ENCODE measurements at regions not wholly inside any gene's neighbourhood (a gene's known extent, or its start where the extent isn't known, plus 50 kb on each side); places are given as distances from the start of the nearest gene placed in this dataset.

- TF ChIP-seq, protein P1, sequence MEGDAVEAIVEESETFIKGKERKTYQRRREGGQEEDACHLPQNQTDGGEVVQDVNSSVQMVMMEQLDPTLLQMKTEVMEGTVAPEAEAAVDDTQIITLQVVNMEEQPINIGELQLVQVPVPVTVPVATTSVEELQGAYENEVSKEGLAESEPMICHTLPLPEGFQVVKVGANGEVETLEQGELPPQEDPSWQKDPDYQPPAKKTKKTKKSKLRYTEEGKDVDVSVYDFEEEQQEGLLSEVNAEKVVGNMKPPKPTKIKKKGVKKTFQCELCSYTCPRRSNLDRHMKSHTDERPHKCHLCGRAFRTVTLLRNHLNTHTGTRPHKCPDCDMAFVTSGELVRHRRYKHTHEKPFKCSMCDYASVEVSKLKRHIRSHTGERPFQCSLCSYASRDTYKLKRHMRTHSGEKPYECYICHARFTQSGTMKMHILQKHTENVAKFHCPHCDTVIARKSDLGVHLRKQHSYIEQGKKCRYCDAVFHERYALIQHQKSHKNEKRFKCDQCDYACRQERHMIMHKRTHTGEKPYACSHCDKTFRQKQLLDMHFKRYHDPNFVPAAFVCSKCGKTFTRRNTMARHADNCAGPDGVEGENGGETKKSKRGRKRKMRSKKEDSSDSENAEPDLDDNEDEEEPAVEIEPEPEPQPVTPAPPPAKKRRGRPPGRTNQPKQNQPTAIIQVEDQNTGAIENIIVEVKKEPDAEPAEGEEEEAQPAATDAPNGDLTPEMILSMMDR (IDR thresholded peaks at IDR 0.05; ENCODE audit: insufficient read depth, low read depth, low read length, missing control alignments): no peak
- no peak overlapping the region for H3K4me3 ChIP-seq (ENCODE audit: low read depth, low read length)
- DNase-seq (ENCODE audit: low read depth): no peak
These were observed 404.0 kb upstream of the ATP2B1 start for GRCh38 chr12:90112666-90113065.

DNA sequence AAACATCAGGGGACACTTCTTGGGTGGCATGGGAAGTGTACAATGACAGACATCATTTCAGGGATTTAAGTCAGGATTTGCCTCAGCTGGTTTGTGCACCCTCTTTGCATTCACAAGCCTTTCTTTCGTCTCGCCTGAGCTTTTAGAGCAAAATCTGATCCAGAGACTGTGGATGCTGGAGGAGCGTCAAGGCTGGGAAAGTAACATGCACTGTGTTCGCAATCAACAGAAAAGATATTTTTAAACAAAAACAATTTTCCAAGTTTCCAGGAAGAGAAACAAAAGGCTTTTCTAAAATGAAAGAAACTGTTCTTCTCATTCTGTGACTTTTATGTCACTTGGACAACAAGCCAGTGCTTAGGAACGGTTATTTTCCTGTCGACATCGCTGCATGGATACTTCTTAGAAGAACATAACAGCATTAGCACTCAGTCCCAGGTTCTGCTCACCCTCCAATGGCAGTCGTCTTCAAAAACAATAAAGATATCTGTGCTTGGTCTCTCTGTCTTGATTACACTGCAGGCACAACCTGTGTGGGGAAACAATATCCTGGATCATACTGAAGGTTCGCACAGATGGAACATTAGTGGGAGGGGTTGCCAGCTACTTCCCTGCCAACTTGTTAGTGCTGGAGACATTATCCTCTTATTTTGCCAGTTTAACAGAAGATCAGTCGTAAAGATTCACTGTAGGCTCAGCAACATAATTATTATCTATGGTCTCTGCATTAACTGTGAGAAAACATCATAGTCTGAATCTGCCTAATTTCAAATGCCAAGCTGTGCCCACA lies 403.3 kb upstream of the ATP2B1 start:
- TF ChIP-seq, protein P1 (IDR thresholded peaks at IDR 0.05; ENCODE audit: insufficient read depth, low read depth, low read length, missing control alignments): no peak
- no peak overlapping the region for H3K4me3 ChIP-seq (ENCODE audit: low read depth, low read length)
- DNase-seq (ENCODE audit: low read depth): no peak

- TF ChIP-seq, protein P1 (IDR thresholded peaks at IDR 0.05; ENCODE audit: insufficient read depth, low read depth, low read length, missing control alignments): no peak
- H3K4me3 ChIP-seq (ENCODE audit: low read depth, low read length): no peak overlapping the region
- DNase-seq (ENCODE audit: low read depth): no peak
These were observed 397.9 kb upstream of the ATP2B1 start for GRCh38 chr12:90106568-90106967.

- H3K4me3 ChIP-seq (ENCODE audit: low read depth, low read length): no peak overlapping the region
- peak; percentile 52 for DNase-seq (ENCODE audit: low read depth)
- TF ChIP-seq, protein P1 (IDR thresholded peaks at IDR 0.05; ENCODE audit: insufficient read depth, low read depth, low read length, missing control alignments): peak; percentile 54
These were observed 394.5 kb upstream of the ATP2B1 start for GRCh38 chr12:90102957-90103652.

- no peak overlapping the region for H3K4me3 ChIP-seq (ENCODE audit: low read depth, low read length)
- TF ChIP-seq, protein P1 (IDR thresholded peaks at IDR 0.05; ENCODE audit: insufficient read depth, low read depth, low read length, missing control alignments): no peak
- DNase-seq (ENCODE audit: low read depth): no peak
These were observed 391.9 kb upstream of the ATP2B1 start for GRCh38 chr12:90100579-90100978.

DNA sequence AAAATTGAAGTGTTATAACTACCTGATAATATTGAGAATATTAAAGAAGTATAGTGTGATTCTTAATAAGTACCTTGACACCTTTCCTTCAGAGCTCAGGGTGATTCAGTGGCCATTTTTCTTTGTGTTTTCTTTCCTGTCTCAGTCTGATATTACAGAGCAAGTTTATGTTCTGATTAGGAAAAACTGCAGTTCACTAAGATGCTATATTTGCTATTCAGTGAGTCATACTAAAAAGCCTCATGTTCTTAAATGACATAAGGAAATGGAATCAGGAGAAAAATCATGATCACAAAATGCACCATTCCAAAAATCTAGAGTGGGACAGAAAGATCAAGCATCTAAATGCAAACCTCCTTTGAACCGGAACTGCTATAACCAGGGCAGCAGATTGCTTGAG lies 390.6 kb upstream of the ATP2B1 start:
- DNase-seq (ENCODE audit: low read depth): no peak
- TF ChIP-seq, protein P1 (IDR thresholded peaks at IDR 0.05; ENCODE audit: insufficient read depth, low read depth, low read length, missing control alignments): no peak
- no peak overlapping the region for H3K4me3 ChIP-seq (ENCODE audit: low read depth, low read length)
